Stimulated activated CD4-positive, alpha-beta T cell treated with anti-CD3 and anti-CD28 coated beads, Interleukin-2, amount 100 ng/mL, for 24 hours (primary cell): ENCODE measurements at regions not wholly inside any gene's neighbourhood (a gene's known extent, or its start where the extent isn't known, plus 50 kb on each side); places are given as distances from the start of the nearest gene placed in this dataset.
"Not testable (repeated sequence)": the region's sequence is repeated elsewhere in the genome, so short reads cannot be mapped to it uniquely, and the experiment has no call there.

ENCODE experiments used
- DNase-seq, 2 donors: peaks; one replicate each; pipeline ENCODE4 v3.0.0-alpha.2; 2020

- no peak for DNase-seq
Measured at GRCh38 chr1:213744780-213745179, 243.0 kb upstream of the PROX1 start.

DNA sequence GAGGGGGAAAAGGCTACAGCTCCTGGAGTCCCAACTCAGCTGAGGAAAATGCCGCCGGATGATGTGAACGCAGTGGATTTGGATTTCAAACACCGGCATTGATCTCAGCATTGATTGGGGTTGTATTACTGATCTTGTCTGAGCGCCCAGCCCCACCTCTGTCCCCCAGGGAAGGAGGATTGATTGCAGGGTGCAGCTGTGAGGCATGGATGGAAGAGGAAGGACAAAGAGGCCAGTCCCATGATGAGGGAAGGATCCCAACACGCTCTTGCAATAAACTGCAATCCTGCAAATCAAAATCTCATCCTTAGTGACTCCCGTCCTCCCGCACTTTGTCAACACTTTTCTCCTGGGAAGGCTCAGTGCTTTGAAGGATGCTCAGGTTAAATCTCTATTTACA lies 242.3 kb upstream of the PROX1 start:
- no peak for DNase-seq

DNA sequence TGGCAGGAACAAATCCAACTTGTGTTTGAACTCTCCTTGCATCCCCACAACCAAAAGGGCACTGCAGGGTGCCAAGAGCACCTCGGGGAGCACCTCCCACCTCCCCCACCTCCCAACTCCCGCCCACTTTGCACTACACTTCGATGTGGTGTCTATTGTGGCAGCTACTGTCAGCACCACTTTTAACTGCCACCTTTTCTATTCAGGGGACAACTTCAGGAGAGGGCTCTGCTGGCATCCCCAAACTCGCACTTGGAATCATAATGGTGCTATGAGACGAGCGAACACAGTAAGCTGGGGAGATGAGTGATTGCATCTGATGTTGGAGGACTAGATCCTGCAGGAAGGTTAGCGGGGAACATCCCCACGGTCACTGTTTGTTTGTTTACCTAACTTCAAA lies 238.2 kb upstream of the PROX1 start:
- no peak for DNase-seq

DNA sequence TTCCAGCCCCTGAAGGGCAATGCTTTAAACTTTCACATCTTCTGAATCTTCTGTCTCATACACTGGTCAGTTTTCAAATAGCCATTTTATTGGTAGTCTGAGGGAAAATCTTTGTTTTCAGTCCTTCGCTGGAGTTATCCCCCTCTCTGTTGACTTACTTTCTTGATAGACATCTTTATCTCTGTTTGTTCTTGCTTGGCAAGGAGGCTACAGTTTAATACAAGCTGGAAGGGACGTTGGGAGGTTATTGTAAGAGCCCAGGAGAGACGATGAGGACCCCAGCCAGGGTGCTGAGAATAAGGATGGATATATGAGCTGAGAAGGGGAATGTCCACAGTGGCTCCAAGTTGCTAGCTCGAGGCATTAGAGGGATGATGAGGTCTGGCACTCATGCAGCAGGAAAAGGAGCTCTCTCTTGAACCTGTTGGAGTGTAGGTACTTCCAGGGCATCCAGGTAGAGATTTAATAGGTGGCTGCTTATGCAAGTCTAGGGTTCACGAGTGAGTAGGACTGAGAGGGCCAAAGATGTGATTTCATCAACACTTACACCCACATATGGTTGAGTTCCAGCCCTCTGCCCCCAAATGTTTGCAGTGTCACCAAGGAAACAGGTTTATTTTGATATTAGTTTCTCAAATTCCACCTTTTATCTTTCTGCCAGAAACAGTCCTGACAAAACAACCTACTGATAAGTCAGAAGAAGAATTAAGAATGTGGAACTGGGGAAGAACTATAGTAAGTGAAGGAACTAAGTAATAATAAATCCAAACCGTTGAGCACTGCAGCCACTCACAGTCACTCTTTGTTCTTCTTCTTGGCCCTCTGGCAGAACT lies 237.3 kb upstream of the PROX1 start:
- no peak for DNase-seq

DNA sequence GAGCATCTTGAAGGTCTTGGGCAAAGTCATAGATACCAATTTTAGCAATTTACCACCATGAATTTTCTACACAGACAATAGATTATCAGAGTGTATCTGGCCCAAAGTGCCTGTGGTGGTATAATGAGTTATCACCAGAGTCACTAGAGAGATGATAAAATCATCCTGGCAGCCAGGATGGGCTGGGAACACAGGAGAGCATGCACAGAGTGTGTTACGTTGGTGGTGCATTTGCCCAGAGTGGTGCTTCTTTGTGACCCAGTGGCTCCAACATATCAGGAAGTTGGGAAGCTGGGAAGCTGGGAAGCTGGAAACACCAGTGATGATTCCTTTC lies 236.7 kb upstream of the PROX1 start:
- no peak for DNase-seq

GRCh38 chr1:213759359-213760181 lies 228.2 kb upstream of the PROX1 start:
- no peak for DNase-seq

GRCh38 chr1:213761845-213762407 lies 225.8 kb upstream of the PROX1 start:
- peak; percentile 36 to 43 for DNase-seq

DNA sequence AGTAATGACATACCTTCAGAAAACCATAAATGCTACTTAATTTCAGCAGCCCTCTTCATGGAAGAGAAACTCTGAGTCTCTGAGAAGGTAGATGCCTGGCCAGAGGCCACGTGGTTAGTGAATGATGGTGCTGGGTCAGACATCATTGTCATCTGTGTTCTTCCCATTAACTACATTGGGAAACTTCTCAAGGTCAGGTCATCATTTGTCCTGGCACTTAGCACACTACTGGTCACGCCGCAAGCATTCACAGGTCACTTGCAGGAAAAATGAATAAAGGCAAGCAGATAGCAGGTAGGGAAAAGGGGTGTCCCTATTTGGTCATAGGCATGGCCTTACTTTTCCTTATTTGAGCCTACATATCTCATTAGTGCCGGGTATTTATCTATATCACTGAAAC lies 220.1 kb upstream of the PROX1 start:
- DNase-seq, result no peak

- no peak for DNase-seq
Measured at GRCh38 chr1:213772128-213773063, 215.4 kb upstream of the PROX1 start.

- no peak for DNase-seq
Measured at GRCh38 chr1:213773975-213774374, 213.8 kb upstream of the PROX1 start.

DNA sequence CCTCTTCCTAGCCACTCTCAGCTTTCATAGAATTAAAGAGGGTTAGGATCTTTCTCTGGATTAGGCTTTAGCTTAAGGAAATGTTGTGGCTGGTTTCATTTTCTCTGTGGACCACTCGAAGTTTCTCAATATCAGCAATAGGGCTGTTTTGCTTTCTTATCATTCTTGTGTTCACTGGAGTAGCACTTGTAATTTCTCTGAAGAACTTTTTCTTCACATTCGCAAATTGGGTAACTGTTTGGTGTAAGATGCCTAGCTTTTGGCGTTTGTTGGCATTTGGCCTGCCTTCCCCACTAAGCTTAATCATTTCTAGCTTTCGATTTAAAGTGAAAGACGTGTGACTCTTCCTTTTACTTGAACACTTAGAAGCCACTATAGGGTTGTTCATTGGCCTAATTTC lies 210.8 kb upstream of the PROX1 start:
- no peak for DNase-seq

DNA sequence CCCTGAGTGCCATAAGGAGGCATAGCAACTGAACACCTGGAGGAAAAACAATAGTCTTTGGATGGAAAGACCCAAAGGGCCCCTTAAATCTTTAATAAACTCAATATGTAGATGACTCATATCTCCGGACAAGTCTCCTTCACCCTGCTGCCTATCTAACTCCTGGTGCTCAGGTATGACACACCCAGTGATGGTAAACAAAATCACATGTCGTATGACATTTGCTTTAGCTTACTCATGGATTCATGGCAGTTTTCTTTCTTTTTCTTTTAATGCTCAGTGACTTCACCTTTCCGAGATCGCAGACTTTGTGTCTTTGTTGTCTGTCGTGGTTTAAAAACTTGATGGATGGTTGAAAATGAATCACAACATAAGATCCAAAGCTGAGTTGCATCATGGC lies 208.5 kb upstream of the PROX1 start:
- no peak for DNase-seq

- no peak for DNase-seq
Measured at GRCh38 chr1:213782941-213783672, 204.7 kb upstream of the PROX1 start.

GRCh38 chr1:213783893-213784292 lies 203.9 kb upstream of the PROX1 start:
- no peak for DNase-seq

GRCh38 chr1:213786683-213787082 lies 201.1 kb upstream of the PROX1 start:
- no peak for DNase-seq

- DNase-seq, result no peak
Measured at GRCh38 chr1:213790565-213790964, 197.2 kb upstream of the PROX1 start.

GRCh38 chr1:213793482-213794067 lies 194.2 kb upstream of the PROX1 start:
- no peak for DNase-seq

DNA sequence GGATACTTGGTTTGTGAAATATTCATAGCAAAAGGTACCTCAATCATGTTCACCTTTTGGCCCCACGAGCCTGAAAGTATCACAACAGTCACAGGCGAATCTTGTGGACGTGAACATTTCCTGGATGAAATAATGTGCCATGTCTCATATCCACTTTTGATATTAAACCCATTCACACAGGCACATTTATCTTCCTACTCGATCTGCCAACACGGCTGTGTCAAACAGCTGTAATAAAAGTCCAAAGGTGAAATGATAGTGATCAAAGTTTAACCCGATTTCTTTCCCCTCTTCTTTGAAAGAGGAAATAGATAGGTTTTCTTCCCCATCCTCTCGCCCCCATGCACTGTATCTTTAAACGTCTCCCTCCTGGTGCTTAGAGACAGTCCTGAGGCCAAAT lies 191.2 kb upstream of the PROX1 start:
- DNase-seq, result no peak

- DNase-seq, result not testable (repeated sequence)
Measured at GRCh38 chr1:213808288-213808687, 179.5 kb upstream of the PROX1 start.

DNA sequence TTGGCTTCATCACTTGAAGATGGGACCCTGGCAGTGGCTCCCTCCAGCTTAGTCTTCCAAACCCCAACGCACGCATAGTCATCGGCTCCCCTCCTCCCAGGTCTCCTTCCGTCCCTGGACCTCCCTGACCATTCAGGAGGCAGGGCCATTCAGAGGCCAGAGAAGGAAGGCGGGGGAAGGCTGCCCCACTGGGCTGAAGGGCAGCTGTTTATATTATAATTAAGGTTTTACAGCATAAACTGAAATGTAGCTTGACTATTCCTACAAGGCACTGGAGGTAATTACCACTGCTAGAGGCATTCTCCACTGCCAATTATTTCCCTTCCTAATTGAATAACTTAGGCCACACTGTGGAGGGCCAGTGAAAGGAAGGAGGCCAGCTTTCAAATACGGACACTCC lies 170.6 kb upstream of the PROX1 start:
- DNase-seq, result no peak

DNA sequence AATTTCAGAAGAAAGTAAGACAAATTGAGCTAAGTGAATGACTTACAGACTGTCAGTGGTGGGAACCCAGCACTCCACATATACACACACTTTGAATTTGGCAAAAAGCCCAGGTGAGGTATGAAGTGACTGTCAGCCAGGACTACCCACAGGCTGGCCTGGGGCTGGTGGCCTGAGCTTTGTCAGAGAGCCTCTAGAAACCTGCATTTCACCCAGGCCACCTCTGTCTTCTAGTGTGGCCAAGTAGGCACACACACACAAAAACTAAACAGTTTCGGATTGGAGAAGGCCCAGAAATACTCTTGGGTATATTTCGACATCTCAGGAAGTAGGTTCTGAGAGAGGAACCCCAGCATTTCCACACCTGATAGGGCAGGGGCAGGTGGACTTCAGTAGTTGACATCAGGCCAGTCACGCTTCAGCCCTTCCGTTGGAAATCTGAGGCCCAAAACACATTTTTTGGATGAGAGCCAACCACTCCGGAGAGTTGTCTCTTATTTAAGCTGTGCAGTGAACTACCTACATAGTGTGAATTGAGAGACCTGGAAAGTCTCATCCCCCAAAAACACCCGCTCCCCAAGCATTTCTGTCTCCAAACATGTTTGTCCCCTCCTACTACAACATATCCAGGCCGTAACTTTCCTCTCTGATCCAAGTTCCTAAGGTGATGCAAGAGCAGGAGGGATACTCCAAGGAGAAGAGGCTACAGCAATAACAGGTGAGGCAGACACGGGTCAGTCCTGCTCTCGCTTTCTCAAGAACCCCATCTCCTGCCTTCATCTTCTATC lies 167.2 kb upstream of the PROX1 start:
- DNase-seq, result no peak
